DOHH2 (cell line): ENCODE measurements at regions not wholly inside any gene's neighbourhood (a gene's known extent, or its start where the extent isn't known, plus 50 kb on each side); places are given as distances from the start of the nearest gene placed in this dataset.

ENCODE experiments used
- CTCF ChIP-seq: fragments of 200-600 bp; sonication (generic); IDR thresholded peaks from one replicate; pipeline ENCODE4 v1.5.1; 2014; ENCODE audit warnings: antibody characterized with exemption, mild to moderate bottlenecking, low read depth, low read length; ENCODE audit not compliant: poor library complexity, severe bottlenecking
- EZH2phosphoT487 ChIP-seq: fragments of 200-600 bp; sonication (generic); IDR thresholded peaks from 2 replicates; pipeline ENCODE4 v1.6.1; 2017; ENCODE audit warnings: borderline replicate concordance, mild to moderate bottlenecking, antibody characterized with exemption, low read length, moderate library complexity, mixed read lengths

GRCh38 chr22:27650985-27651384 lies 150.6 kb downstream of the MN1 start:
- TF ChIP-seq CTCF (no peak), EZH2phosphoT487 (no peak)
